HG03280 (cell line): ENCODE measurements at regions not wholly inside any gene's neighbourhood (a gene's known extent, or its start where the extent isn't known, plus 50 kb on each side); places are given as distances from the start of the nearest gene placed in this dataset.

ENCODE experiments used
- ATAC-seq: cut with Tn5 transposase; IDR thresholded peaks from one replicate; pipeline ENCODE4 v1.9.1; 2021; ENCODE audit warnings: mild to moderate bottlenecking, moderate library complexity; ENCODE audit not compliant: unreplicated experiment

- no peak for ATAC-seq
These were observed 1398.9 kb downstream of the AACS start for GRCh38 chr12:126464153-126464552.

- no peak for ATAC-seq
These were observed 1404.0 kb downstream of the AACS start for GRCh38 chr12:126469211-126469610.

GRCh38 chr12:126474703-126475102, 1409.5 kb downstream of the AACS start:
- no peak for ATAC-seq

GRCh38 chr12:126480451-126480850, 1415.2 kb downstream of the AACS start:
- ATAC-seq = no peak

- no peak for ATAC-seq
These were observed 1416.5 kb downstream of the AACS start for GRCh38 chr12:126481688-126482087.

- no peak for ATAC-seq
These were observed 1417.1 kb downstream of the AACS start for GRCh38 chr12:126482238-126482889.

- no peak for ATAC-seq
These were observed 1418.2 kb downstream of the AACS start for GRCh38 chr12:126483145-126484068.

- no peak for ATAC-seq
These were observed 1422.3 kb downstream of the AACS start for GRCh38 chr12:126487431-126487980.

GRCh38 chr12:126488806-126489205, 1423.6 kb downstream of the AACS start:
- no peak for ATAC-seq

GRCh38 chr12:126492181-126492580, 1426.9 kb downstream of the AACS start:
- ATAC-seq = no peak

GRCh38 chr12:126493366-126494108, 1428.3 kb downstream of the AACS start:
- no peak for ATAC-seq

GRCh38 chr12:126496201-126496600, 1431.0 kb downstream of the AACS start:
- ATAC-seq = no peak

- ATAC-seq = no peak
These were observed 1441.4 kb downstream of the AACS start for GRCh38 chr12:126506426-126507182.

- no peak for ATAC-seq
These were observed 1442.0 kb downstream of the AACS start for GRCh38 chr12:126507231-126507630.

- ATAC-seq = no peak
These were observed 1444.3 kb downstream of the AACS start for GRCh38 chr12:126509572-126509971.

- ATAC-seq = no peak
These were observed 1445.4 kb downstream of the AACS start for GRCh38 chr12:126510630-126511029.

- ATAC-seq = no peak
These were observed 1448.0 kb downstream of the AACS start for GRCh38 chr12:126512916-126513913.

- no peak for ATAC-seq
These were observed 1453.5 kb downstream of the AACS start for GRCh38 chr12:126518596-126519200.

GRCh38 chr12:126519833-126520232, 1454.6 kb downstream of the AACS start:
- ATAC-seq = no peak
